Adrenal gland (tissue), 9 donors: ENCODE measurements at regions not wholly inside any gene's neighbourhood (a gene's known extent, or its start where the extent isn't known, plus 50 kb on each side); places are given as distances from the start of the nearest gene placed in this dataset.
A peak's percentile ranks its signal among the peaks of the same experiment; 100 is the strongest.

ENCODE experiments used
- DNase-seq, 7 donors: peaks; one replicate each; pipeline ENCODE4 v3.0.0-alpha.2; 2019 to 2020
- H3K27ac ChIP-seq, 5 donors: fragments of 200-600 bp; sonication (generic) in 4 of 5; 1 replicate in 3 of 5; 2 replicates in 2 of 5; pipeline versions ENCODE4 v1.5.1 to v1.8.0; 2016 to 2020; ENCODE audit warnings: mild to moderate bottlenecking in 1 of 5
- H3K27me3 ChIP-seq: fragments of 200-600 bp; 2 replicates; pipeline ENCODE4 v1.8.0; 2021
- H3K36me3 ChIP-seq, 2 donors: fragments of 200-600 bp; replicated peaks in 1 of 2; 1 replicate in 1 of 2; 2 replicates in 1 of 2; pipeline versions ENCODE4 v1.5.1 to v1.8.0; 2018 to 2022
- H3K4me1 ChIP-seq, 2 donors: fragments of 200-600 bp; replicated peaks in 1 of 2; 1 replicate in 1 of 2; 2 replicates in 1 of 2; pipeline versions ENCODE4 v1.5.1 to v1.8.0; 2018 to 2021
- H3K4me3 ChIP-seq, 4 donors: fragments of 200-600 bp; sonication (generic) in 3 of 4; one replicate each; pipeline ENCODE4 v1.5.1; 2016 to 2018
- H3K9me3 ChIP-seq, 3 donors: fragments of 200-600 bp; sonication (generic) in 1 of 3; replicated peaks in 1 of 3; 1 replicate in 2 of 3; 2 replicates in 1 of 3; pipeline versions ENCODE4 v1.5.1 to v1.8.0; 2016 to 2021
- POLR2A ChIP-seq, 2 donors: fragments of 450-650 bp; IDR thresholded peaks; one replicate each; pipeline ENCODE4 v1.6.1; 2017; ENCODE audit warnings: antibody characterized with exemption in 2 of 2, mild to moderate bottlenecking in 2 of 2, moderate library complexity in 1 of 2
- WGBS, 4 donors: extraction: QIAGEN DNeasy Blood & Tissue Kit in 2 of 4; methylation state at CpG; one replicate each; pipeline versions ENCODE4 v1.1.5 to v1.1.7; 2013 to 2017; 5-methylcytosine and 5-hydroxymethylcytosine counted together
- intact Hi-C, 2 donors: fragments of 100-400 bp; cut with DNase I; formaldehyde crosslinking; loops; one replicate each; pipeline versions ENCODE4 v1.14.1 to v1.15.0; 2022 to 2023
- TF ChIP-seq, protein P1 (sequence below), 6 experiments: fragments of 450-650 bp in 4 of 6; fragments of 200-600 bp in 2 of 6; sonication (generic) in 1 of 6; IDR thresholded peaks; 1 replicate in 5 of 6; 2 replicates in 1 of 6; pipeline versions ENCODE4 v1.5.1 to v1.8.0; 2016 to 2021; ENCODE audit warnings: antibody characterized with exemption in 6 of 6, mild to moderate bottlenecking in 2 of 6, moderate library complexity in 1 of 6
- donor health status: healthy with polysubstance abuse.
- donor health status: Bipolar disorder and iron deficiency.
- donor health status: DM: yes; HTN: yes; CAD: no.
- donor health status: DM: no; HTN: no; CAD: no.
- donor health status: DM: no; HTN: no; CAD: no.

DNA sequence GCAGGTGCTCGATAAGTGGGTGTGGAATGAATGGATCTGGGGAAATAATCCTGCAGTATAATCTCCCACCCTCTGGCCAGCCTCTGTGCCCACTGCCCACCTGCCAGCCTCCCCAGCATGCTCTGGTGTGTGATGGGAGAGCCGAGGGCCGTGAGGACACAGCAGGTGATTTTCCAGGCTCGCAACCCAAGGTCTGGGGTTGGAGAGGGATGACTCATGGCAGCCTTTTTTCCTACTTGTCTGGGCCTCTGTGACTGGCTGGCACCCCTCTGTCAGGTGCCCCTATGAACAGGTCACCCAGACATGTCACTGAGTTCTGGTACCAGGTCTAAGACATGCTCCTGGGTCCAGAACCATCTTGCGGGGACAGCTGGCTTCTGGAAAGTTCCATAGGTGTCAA is 385.7 kb upstream of the TNRC6C start:
- H3K4me1 ChIP-seq = no peaks in the 10 kb centered on the region
- DNase-seq = no peak
- intact Hi-C loops = no loop called here

DNA sequence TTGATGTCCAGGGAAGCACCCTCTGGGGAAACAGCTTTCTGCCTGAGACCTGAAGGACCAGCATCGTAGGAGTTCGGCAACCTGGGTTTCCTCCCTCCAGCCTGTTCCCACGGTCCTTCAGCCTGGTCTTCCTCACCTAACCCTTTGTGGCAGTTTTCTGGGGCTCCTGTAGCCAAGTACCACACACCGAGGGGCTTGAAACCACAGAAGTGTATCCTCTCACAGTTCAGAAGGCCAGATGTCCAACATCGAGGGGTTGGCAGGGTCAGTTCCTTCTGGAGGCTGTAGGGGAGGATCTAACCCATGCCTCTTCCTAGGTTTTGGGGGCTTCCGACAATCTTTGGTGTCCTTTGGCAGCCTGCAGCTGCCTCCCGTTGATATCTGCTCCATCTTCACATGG is 381.0 kb upstream of the TNRC6C start:
- 85 to 90% (median 88%) methylated on average over 5 to 7 of the region's 7 CpGs for WGBS, 4 donors
- Histone ChIP-seq H3K27me3 (no peaks in the 10 kb centered on the region), H3K4me3 (no peak overlapping the region), H3K9me3 (no peaks in the 10 kb centered on the region), H3K4me1 (no peaks in the 10 kb centered on the region), H3K27ac (no peak overlapping the region), H3K36me3 (no peaks in the 10 kb centered on the region)
- intact Hi-C loops = no loop called here
- TF ChIP-seq, protein P1, sequence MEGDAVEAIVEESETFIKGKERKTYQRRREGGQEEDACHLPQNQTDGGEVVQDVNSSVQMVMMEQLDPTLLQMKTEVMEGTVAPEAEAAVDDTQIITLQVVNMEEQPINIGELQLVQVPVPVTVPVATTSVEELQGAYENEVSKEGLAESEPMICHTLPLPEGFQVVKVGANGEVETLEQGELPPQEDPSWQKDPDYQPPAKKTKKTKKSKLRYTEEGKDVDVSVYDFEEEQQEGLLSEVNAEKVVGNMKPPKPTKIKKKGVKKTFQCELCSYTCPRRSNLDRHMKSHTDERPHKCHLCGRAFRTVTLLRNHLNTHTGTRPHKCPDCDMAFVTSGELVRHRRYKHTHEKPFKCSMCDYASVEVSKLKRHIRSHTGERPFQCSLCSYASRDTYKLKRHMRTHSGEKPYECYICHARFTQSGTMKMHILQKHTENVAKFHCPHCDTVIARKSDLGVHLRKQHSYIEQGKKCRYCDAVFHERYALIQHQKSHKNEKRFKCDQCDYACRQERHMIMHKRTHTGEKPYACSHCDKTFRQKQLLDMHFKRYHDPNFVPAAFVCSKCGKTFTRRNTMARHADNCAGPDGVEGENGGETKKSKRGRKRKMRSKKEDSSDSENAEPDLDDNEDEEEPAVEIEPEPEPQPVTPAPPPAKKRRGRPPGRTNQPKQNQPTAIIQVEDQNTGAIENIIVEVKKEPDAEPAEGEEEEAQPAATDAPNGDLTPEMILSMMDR (IDR thresholded peaks at IDR 0.05) = no peak
- TF ChIP-seq POLR2A (IDR thresholded peaks at IDR 0.05) = no peak
- DNase-seq = no peak

More for the DNA sequence above, 385.7 kb upstream of the TNRC6C start:
- H3K4me3 ChIP-seq = no peak overlapping the region
- H3K9me3 ChIP-seq = no peaks in the 10 kb centered on the region
- TF ChIP-seq, protein P1 (IDR thresholded peaks at IDR 0.05) = no peak
- TF ChIP-seq POLR2A (IDR thresholded peaks at IDR 0.05) = no peak
- H3K36me3 ChIP-seq = no peaks in the 10 kb centered on the region
- H3K27me3 ChIP-seq = peaks cover 7% of the 10 kb centered on the region
- H3K27ac ChIP-seq = no peak overlapping the region
- 53 to 82% (median 64%) methylated on average over 4 to 5 of the region's 5 CpGs for WGBS, 4 donors

DNA sequence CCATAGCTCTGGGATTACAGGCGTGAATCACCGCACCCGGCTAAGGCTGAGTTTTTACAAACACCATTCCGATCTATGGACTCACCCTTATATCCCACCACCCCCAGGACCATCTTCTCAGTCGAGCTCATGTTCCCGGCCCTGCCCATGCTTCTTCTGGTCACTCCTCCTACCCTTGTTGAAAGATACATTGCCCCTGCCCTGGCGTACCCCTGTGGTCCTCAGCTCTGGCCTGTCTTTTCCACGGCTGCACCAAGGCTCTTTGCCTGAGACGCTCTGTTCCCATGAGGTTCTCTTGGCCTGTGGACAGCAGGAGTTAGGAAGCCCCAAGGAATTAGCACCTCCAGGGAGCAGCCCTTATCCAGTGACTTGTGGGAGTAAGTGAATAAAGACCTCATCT is 379.4 kb upstream of the TNRC6C start:
- H3K4me1 ChIP-seq = no peaks in the 10 kb centered on the region
- WGBS, 4 donors = 86 to 92% (median 90%) methylated on average over 9 of the region's 9 CpGs
- H3K27ac ChIP-seq = no peak overlapping the region
- DNase-seq = no peak
- no peaks in the 10 kb centered on the region for H3K36me3 ChIP-seq
- intact Hi-C loops = no loop called here
- TF ChIP-seq, protein P1 (IDR thresholded peaks at IDR 0.05) = no peak
- TF ChIP-seq POLR2A (IDR thresholded peaks at IDR 0.05) = no peak
- H3K27me3 ChIP-seq = no peaks in the 10 kb centered on the region
- no peak overlapping the region for H3K4me3 ChIP-seq
- H3K9me3 ChIP-seq = no peaks in the 10 kb centered on the region

DNA sequence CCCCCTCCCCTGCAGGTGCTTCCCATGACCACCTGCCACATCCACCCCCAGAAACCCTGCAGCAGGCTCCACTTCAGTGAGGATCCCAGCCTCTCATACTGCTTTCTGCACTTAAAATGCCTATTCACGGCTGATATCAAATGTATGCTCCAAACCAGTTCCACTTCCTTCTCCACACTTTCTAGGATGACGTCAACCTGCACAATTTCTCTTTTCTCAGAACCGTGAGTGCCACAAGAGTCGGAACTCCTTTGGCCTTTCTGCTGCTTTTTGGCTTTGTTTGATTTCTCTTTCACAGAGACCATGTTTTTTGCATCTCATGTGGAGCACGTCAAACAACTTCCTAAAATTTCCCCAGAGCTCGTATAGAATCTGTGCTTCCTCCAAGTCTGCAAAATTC is 378.8 kb upstream of the TNRC6C start:
- TF ChIP-seq, protein P1 (IDR thresholded peaks at IDR 0.05) = no peak
- no peak for TF ChIP-seq POLR2A (IDR thresholded peaks at IDR 0.05)
- peak in 1 of 7 donors; percentile 7 for DNase-seq
- Histone ChIP-seq H3K4me3 (no peak overlapping the region), H3K9me3 (no peaks in the 10 kb centered on the region), H3K4me1 (no peaks in the 10 kb centered on the region), H3K27me3 (no peaks in the 10 kb centered on the region), H3K27ac (no peak overlapping the region), H3K36me3 (no peaks in the 10 kb centered on the region)
- intact Hi-C loops = no loop called here
- WGBS, 4 donors = 58 to 74% (median 62%) methylated on average over 6 of the region's 6 CpGs
